NCI-H524 (cell line): ENCODE measurements at regions not wholly inside any gene's neighbourhood (a gene's known extent, or its start where the extent isn't known, plus 50 kb on each side); places are given as distances from the start of the nearest gene placed in this dataset.

Source experiments
- DNase-seq, 2 experiments: peaks; one replicate each; lab custom pipeline; 2025; lab: John Stamatoyannopoulos, UW

DNA sequence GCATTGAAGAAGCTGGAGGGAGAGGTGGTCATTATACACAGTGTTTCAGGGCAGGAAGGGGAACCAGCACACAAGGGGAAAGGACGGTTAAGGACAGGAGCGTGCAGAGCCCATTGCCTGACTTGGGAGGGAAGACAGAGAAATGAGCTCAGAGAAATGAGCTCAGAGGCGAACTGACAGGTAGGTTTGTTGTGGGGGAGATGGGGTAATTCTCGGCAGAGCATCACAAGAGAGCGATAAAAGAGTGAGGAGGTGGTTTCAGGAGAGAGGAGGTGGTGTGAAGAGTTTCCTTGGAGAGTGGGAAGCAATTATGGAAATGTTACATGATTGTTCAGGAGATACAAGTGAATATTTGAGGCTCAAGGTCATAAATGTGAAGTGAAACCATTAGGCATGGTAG is 61.0 kb downstream of the MRGPRX1 start:
- no peak for DNase-seq

DNA sequence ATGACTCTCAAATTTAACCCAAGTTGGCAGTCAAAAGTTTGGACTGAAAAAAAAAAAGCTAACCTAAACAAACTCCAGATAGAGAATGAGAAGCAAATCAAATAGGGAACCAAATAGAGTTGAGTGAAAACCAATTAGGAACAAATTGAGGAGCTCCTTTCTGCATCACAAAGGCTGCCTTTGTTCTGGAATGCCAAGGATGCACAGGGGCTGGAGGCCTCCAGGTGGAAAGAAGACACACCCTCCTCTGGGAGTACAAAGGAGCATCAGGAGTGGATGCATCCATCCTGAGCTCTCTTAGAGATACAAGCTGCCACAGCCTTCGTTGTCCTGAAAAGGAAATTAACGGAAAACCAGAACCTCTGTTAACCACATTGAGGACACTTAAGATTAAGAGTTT is 73.3 kb downstream of the MRGPRX1 start:
- DNase-seq, result no peak

DNA sequence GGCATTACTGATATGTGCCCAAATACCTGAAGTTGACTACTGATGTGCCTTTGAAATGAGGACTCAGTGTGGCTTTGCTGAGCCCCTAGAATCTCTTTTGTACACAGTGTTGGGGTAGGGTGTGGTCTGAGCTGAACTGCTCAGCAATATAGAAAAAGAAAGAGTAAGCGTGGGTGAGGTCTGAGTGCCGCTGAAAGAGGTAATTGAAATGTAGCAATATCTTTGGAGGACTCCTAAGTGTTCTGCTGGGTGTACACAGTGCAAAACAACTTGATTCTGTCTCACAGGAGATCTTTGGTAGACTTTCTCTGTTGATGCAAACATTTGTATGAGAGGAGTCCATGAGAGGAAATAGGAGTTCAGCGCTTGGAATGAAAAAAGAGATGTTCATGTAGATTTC is 73.7 kb upstream of the PTPN5 start:
- DNase-seq, result no peak

DNA sequence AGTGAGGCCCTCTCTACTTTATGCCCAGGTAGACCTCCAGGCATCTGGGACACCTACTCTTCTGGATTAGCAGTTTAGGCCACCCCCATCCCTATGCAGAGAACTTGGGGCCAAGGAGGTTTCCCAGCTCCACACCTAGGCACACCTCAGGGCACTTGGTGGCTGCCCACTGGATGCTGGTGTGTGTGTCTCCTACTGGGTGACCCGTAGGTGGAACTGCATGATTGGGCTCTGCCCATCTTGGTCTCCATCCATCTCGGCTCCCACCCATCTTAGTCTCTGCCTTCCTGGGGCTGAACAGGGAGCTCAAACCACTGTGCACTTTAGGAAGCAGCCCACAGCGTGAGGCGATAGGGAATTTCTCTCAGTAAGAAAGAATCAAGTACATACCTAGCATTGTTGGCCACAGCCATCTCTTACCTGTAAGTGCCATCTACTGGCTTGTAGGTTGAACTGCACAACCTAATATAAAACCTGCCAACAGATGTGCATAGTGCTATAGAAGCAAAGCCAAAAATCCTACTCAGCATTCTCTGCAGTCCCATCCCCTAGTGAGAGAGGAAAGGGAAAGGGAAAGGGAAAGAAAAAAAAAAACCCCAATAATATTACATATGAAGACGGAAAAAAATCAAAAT is 61.6 kb upstream of the PTPN5 start:
- peak; percentile 1 to 65 for DNase-seq

DNA sequence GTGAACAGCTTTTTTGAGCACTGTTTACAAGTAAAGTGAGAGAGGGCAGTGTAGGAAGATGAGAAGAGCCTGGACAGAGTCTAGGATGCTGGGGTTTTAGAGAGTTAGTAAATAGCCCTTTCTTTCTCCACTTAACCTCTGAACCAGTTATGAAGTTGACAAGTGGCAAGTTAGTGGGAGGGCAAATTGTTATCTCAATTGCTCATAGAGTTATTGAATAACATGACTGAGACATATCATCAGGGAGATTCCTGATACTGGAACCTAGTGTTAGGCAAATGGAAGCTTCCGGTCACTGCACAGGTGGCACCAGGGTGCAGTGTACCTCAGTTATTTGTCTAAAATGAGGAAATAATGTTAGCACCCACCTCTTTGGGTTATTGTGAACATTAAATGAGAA is 57.8 kb upstream of the PTPN5 start:
- no peak for DNase-seq

DNA sequence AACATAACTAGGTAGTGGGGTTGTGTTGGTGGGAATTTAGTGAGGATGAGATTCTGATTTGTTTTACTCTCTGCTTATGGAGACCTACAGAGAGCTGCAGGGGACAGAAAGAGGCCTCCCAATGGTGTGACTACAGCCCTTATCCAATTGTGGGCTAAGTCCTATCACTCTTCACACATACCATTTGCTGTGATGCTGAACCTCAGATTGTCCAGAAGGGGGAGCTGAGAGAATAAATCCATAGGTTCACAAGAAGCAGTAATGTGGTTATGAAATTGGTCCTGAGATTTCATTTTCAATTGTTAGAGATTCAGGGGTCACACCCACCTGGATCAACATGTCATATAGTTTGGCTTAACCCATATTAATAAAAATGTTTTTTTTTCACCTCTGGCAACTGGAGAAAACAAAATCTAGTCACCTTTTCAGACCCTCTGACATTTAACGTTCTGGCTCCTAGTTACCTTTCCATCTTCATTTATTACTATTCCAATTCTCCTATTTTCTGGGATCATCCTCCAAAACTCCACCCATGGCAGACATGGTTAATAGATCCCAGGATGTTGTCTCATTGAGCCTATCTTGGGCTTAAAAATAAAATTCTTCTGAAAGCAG is 53.3 kb upstream of the PTPN5 start:
- DNase-seq, result peak; percentile 11 to 60
